ENCODE measurements at regions not wholly inside any gene's neighbourhood (a gene's known extent, or its start where the extent isn't known, plus 50 kb on each side); places are given as distances from the start of the nearest gene placed in this dataset.

DNA sequence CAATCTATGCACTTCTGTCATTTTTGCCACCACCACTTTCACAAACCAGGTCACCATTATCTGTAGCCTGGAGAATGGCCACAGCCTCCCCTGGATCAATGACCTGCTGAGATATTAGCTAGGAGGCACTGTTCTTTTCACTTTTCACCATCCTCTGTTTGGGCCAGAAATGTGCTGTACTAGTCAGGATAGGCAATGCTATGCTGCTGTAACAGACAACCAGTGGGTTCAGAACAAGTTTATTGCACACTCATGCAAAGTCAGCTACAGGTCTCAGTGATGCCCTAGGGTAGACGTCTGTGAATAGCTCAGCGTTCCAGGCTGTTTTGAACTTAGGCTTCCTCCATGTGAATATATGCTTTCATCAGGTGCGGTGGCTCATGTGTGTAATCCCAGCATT lies 231.5 kb downstream of the SUDS3 start:
- in situ Hi-C loops (cut with MboI; ENCODE audit: low pct_ligation_motif_present in 1 of 4, low pct_unique_long_range_greater_than_20kb in 1 of 4, low sequenced_read_pairs in 3 of 4), result no loop called here

DNA sequence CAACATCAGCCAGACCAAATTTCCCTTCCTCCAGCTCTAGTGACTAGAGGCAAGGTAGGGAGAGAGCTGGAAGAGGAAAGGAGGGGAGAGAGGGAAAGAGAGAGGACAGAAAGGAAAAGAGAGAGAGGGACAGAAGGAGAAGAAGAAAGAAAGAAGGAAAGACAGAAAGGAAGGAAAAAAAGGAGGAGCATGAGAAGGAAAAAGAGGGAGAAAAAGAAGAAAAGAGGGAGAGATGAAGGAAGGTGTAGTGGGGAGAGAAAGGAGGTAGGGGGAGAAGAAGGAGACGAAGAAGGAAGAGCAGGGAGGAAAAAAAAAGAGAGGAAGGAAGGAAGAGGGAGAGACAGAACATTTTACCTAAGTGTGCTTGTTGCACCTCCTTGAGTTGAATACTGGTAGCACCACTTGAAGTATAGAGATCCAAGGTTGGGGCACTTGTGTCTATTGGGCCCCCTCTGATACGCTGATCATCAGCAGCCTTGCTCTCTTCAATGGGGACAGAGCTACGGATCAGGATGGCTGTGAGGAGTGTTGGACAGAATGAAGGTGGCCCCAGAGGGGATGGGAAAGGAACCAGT lies 232.5 kb downstream of the SUDS3 start:
- in situ Hi-C loops (cut with MboI; ENCODE audit: low pct_ligation_motif_present in 1 of 4, low pct_unique_long_range_greater_than_20kb in 1 of 4, low sequenced_read_pairs in 3 of 4), result no loop called here
- intact Hi-C loops (cut with DNase I; ENCODE audit: low total_unique reads), result no loop called here
- no peaks in the 10 kb centered on the region for H3K9me3 ChIP-seq
- H3K36me3 ChIP-seq, result no peaks in the 10 kb centered on the region
- no peaks in the 10 kb centered on the region for H3K27me3 ChIP-seq
- H3K27ac ChIP-seq, result no peak overlapping the region
- no peak for TF ChIP-seq POLR2AphosphoS5 (IDR thresholded peaks at IDR 0.05)
- H3K4me3 ChIP-seq, result no peak overlapping the region
- DNase-seq, result no peak
- no peaks in the 10 kb centered on the region for H3K4me1 ChIP-seq
- WGBS, 2 donors (ENCODE audit: low coverage in 1 of 2), result 59 to 85% methylated on average over 2 to 3 of the region's 3 CpGs

More for the DNA sequence above, 231.5 kb downstream of the SUDS3 start:
- intact Hi-C loops (cut with DNase I; ENCODE audit: low total_unique reads), result no loop called here
- WGBS, 2 donors (ENCODE audit: low coverage in 1 of 2), result 94% methylated on average over 3 of the region's 3 CpGs; no CpG with 5 or more reads in 1 of the 2 donors
- H3K27ac ChIP-seq, result no peak overlapping the region
- TF ChIP-seq EP300 (IDR thresholded peaks at IDR 0.05; ENCODE audit: low read depth) (no peak), POLR2A (IDR thresholded peaks at IDR 0.05) (no peak), POLR2AphosphoS5 (IDR thresholded peaks at IDR 0.05) (no peak)
- TF ChIP-seq, protein P1, sequence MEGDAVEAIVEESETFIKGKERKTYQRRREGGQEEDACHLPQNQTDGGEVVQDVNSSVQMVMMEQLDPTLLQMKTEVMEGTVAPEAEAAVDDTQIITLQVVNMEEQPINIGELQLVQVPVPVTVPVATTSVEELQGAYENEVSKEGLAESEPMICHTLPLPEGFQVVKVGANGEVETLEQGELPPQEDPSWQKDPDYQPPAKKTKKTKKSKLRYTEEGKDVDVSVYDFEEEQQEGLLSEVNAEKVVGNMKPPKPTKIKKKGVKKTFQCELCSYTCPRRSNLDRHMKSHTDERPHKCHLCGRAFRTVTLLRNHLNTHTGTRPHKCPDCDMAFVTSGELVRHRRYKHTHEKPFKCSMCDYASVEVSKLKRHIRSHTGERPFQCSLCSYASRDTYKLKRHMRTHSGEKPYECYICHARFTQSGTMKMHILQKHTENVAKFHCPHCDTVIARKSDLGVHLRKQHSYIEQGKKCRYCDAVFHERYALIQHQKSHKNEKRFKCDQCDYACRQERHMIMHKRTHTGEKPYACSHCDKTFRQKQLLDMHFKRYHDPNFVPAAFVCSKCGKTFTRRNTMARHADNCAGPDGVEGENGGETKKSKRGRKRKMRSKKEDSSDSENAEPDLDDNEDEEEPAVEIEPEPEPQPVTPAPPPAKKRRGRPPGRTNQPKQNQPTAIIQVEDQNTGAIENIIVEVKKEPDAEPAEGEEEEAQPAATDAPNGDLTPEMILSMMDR (IDR thresholded peaks at IDR 0.05), result no peak
- no peak for DNase-seq
- no peaks in the 10 kb centered on the region for H3K4me1 ChIP-seq
- H3K36me3 ChIP-seq, result no peaks in the 10 kb centered on the region
- H3K4me3 ChIP-seq, result no peak overlapping the region
- H3K9me3 ChIP-seq, result no peaks in the 10 kb centered on the region
- H3K27me3 ChIP-seq, result no peaks in the 10 kb centered on the region

DNA sequence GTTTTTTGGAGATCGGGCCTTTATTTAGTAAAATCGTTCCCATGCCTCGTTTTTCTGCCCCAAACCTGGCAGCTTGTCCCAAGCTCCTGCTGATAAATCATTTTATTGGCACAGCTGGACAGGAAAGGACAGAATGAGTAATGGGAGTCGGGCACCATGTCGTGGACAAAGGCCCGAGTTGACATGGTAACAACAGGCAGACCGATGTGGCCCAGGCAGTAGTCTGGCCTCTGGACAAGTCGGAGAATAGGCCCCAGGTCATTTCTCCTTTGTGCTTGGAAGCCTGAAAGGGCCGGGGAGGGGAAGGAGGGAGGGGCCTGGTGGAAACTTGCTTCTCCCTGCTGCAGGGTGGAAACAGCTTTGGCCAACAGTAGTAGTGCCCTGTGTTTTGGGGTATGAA lies 234.9 kb downstream of the SUDS3 start:
- 33% methylated on average over 9 of the region's 9 CpGs; no CpG with 5 or more reads in 1 of the 2 donors for WGBS, 2 donors (ENCODE audit: low coverage in 1 of 2)
- Histone ChIP-seq H3K9me3 (no peaks in the 10 kb centered on the region), H3K27ac (no peak overlapping the region), H3K36me3 (no peaks in the 10 kb centered on the region), H3K27me3 (no peaks in the 10 kb centered on the region), H3K4me1 (no peaks in the 10 kb centered on the region), H3K4me3 (no peak overlapping the region)
- intact Hi-C loops (cut with DNase I; ENCODE audit: low total_unique reads), result no loop called here
- no peak for DNase-seq
- TF ChIP-seq, protein P1 (IDR thresholded peaks at IDR 0.05), result no peak
- TF ChIP-seq POLR2AphosphoS5 (IDR thresholded peaks at IDR 0.05), result no peak
- TF ChIP-seq EP300 (IDR thresholded peaks at IDR 0.05; ENCODE audit: low read depth), result no peak
- in situ Hi-C loops (cut with MboI; ENCODE audit: low pct_ligation_motif_present in 1 of 4, low pct_unique_long_range_greater_than_20kb in 1 of 4, low sequenced_read_pairs in 3 of 4), result no loop called here

DNA sequence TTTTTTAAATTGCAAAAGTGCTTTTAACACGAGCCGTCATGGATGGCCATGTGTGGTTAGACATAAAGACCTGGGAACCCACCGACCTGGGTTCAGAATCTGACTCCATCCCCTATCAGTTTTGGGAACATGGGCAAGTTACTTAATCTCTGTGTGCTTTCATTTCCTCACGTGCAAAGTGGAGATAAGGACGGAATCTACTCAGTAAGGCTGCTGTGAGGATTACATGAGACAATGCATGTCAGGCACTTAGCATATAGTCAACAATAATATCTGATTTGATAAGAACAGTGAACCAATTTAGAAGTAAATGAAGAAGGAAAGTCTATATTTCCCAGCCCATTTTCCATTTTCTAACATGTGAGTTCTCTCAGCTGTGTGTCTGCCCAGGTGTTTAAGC lies 235.4 kb downstream of the SUDS3 start:
- Histone ChIP-seq H3K9me3 (no peaks in the 10 kb centered on the region), H3K27ac (no peak overlapping the region), H3K4me1 (no peaks in the 10 kb centered on the region), H3K4me3 (no peak overlapping the region), H3K27me3 (no peaks in the 10 kb centered on the region), H3K36me3 (no peaks in the 10 kb centered on the region)
- TF ChIP-seq POLR2A (IDR thresholded peaks at IDR 0.05) (no peak), POLR2AphosphoS5 (IDR thresholded peaks at IDR 0.05) (no peak), EP300 (IDR thresholded peaks at IDR 0.05; ENCODE audit: low read depth) (no peak)
- TF ChIP-seq, protein P1 (IDR thresholded peaks at IDR 0.05), result no peak
- WGBS, 2 donors (ENCODE audit: low coverage in 1 of 2), result 65 to 70% methylated on average over 5 of the region's 5 CpGs
- intact Hi-C loops (cut with DNase I; ENCODE audit: low total_unique reads) (no loop called here), in situ Hi-C loops (cut with MboI; ENCODE audit: low pct_ligation_motif_present in 1 of 4, low pct_unique_long_range_greater_than_20kb in 1 of 4, low sequenced_read_pairs in 3 of 4) (no loop called here)
- DNase-seq, result no peak
